OCI-LY1 (cell line): ENCODE measurements at regions not wholly inside any gene's neighbourhood (a gene's known extent, or its start where the extent isn't known, plus 50 kb on each side); places are given as distances from the start of the nearest gene placed in this dataset.

Experiments used
- EZH2 ChIP-seq: fragments of 200-600 bp; sonication (generic), shearing (Covaris generic); IDR thresholded peaks from 2 replicates; pipeline ENCODE4 v1.8.0; 2017; ENCODE audit warnings: borderline replicate concordance, mixed run types, mild to moderate bottlenecking, antibody characterized with exemption, low read length, moderate library complexity, mixed read lengths
- TF ChIP-seq, protein P1 (sequence below): fragments of 200-600 bp; sonication (generic), shearing (Covaris generic); IDR thresholded peaks from 2 replicates; pipeline ENCODE4 v1.5.1; 2017; ENCODE audit warnings: mild to moderate bottlenecking, antibody characterized with exemption, low read length, moderate library complexity, mixed read lengths

DNA sequence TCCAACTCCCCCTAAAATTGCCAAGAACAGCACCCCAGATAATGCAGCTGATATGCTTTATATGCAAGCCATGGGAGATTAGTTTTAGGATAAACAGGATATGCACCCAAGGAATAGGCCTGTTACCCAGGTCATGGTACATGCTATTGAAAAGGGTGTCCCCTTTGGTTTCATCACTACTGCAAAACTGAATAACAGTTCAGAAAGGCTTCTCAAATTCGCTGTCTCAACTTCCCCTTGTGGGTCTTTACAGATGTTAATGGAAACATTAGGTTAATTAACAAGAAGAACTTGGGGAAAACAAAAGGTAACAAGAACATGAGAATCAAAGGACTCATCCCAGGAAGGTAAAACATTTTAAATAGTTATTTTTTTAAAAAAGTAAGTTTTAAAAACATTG lies 318.7 kb downstream of the PRR32 start:
- TF ChIP-seq, protein P1, sequence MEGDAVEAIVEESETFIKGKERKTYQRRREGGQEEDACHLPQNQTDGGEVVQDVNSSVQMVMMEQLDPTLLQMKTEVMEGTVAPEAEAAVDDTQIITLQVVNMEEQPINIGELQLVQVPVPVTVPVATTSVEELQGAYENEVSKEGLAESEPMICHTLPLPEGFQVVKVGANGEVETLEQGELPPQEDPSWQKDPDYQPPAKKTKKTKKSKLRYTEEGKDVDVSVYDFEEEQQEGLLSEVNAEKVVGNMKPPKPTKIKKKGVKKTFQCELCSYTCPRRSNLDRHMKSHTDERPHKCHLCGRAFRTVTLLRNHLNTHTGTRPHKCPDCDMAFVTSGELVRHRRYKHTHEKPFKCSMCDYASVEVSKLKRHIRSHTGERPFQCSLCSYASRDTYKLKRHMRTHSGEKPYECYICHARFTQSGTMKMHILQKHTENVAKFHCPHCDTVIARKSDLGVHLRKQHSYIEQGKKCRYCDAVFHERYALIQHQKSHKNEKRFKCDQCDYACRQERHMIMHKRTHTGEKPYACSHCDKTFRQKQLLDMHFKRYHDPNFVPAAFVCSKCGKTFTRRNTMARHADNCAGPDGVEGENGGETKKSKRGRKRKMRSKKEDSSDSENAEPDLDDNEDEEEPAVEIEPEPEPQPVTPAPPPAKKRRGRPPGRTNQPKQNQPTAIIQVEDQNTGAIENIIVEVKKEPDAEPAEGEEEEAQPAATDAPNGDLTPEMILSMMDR = no peak
- no peak for TF ChIP-seq EZH2
